Astrocyte of the cerebellum (primary cell): ENCODE measurements at regions not wholly inside any gene's neighbourhood (a gene's known extent, or its start where the extent isn't known, plus 50 kb on each side); places are given as distances from the start of the nearest gene placed in this dataset.

ENCODE experiments used
- DNase-seq: peaks from one replicate; pipeline ENCODE4 v3.0.0-alpha.2; 2011; ENCODE audit warnings: low read depth
- H3K4me3 ChIP-seq: 2 replicates; pipeline ENCODE4 v1.5.1; 2011; ENCODE audit warnings: mild to moderate bottlenecking, low read depth, low read length, moderate library complexity
- CTCF ChIP-seq: IDR thresholded peaks from 2 replicates; pipeline ENCODE4 v1.5.1; 2012; ENCODE audit warnings: low read length, low read depth, moderate library complexity, mild to moderate bottlenecking; ENCODE audit errors: missing control alignments
- in situ Hi-C: cut with HindIII; loops from 2 replicates; pipeline ENCODE4 v1.10.0; 2017; ENCODE audit warnings: low sequenced_read_pairs

GRCh38 chr6:137754366-137754765 lies 112.7 kb upstream of the TNFAIP3 start:
- DNase-seq, result no peak
- no peak for TF ChIP-seq CTCF
- no peak overlapping the region for H3K4me3 ChIP-seq
- in situ Hi-C loops, result no loop called here

GRCh38 chr6:137754866-137755265 lies 112.2 kb upstream of the TNFAIP3 start:
- H3K4me3 ChIP-seq, result no peak overlapping the region
- in situ Hi-C loops, result no loop called here

DNA sequence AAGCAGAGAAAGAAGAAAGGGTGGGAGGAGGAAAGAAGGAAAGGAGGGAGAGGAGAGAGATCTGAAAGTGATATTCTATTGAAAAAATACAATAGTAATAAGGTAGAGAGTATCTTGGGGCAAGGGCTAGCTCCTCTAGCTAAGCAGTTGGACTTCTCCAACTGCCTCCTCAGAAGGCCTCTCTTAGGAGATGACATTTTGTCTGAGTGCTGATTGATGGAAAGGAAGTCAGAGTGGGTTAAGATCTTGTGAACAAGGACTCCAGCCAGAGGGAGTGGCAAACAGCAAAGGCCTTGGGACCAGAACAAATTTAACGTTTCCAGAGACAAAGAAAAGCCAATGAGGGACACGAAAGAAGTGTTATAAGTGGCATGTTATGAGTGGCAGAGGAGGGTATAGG lies 111.8 kb upstream of the TNFAIP3 start:
- no peak for TF ChIP-seq CTCF
- no peak for DNase-seq
- no peak overlapping the region for H3K4me3 ChIP-seq
- in situ Hi-C loops, result no loop called here

More at GRCh38 chr6:137754866-137755265, 112.2 kb upstream of the TNFAIP3 start:
- no peak for DNase-seq
- no peak for TF ChIP-seq CTCF

DNA sequence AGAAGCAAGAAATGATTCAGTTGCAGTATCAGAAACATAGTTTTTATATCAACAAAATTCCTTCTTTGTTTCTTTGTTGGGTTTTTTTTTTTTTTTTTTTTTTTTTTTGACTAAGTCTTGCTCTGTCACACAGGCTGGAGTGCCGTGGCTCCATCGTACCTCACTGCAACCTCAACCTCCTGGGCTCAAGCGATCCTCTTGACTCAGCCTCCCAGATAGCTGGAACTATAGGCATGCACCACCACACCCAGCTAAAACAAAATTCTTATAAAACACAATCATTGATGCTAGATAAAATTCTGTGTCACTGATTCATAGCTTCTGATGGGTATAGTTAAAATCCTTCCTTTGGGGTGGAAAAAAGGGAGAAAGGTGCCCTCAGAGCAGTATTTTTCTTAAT lies 110.3 kb upstream of the TNFAIP3 start:
- no peak overlapping the region for H3K4me3 ChIP-seq
- in situ Hi-C loops, result no loop called here
- no peak for DNase-seq
- no peak for TF ChIP-seq CTCF

DNA sequence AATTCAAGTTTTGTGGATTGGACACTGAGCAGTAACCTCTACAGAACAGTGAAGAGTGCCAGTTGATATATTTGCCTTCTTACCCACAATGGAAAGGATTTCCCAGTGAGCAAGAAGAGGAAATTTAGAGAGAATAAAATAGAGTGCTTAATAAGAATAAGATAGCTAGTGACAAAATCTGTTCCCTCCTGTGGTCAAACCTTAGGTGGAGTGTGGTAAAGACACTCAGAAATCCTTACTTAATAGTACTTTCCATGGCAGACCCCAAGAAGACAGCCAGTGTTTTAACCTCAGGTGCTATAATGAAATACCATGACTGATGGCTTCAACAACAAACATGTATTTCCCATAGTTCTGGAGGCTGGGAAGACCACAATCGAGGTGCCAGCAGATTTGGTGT lies 108.4 kb upstream of the TNFAIP3 start:
- H3K4me3 ChIP-seq, result no peak overlapping the region
- in situ Hi-C loops, result no loop called here
- DNase-seq, result no peak
- no peak for TF ChIP-seq CTCF

DNA sequence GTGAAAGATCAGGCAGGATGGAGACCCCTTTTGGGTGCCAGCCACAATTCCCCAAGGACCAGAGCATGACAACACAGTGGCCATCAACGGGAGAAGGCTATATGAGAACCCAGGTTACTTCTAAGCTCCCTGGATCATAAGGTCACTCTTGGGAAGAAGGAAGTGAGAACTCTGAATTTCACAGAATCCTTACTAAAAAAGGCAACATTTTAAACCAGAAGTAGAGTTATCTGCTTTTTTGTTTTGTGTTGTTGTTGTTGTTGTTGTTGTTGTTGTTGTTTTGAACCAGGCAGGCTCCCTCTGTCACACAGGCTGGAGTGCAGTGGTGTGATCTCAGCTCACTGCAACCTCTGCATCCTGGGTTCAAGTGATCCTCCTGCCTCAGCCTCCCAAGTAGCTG lies 107.4 kb upstream of the TNFAIP3 start:
- H3K4me3 ChIP-seq, result no peak overlapping the region
- no peak for DNase-seq
- no peak for TF ChIP-seq CTCF
- in situ Hi-C loops, result no loop called here

DNA sequence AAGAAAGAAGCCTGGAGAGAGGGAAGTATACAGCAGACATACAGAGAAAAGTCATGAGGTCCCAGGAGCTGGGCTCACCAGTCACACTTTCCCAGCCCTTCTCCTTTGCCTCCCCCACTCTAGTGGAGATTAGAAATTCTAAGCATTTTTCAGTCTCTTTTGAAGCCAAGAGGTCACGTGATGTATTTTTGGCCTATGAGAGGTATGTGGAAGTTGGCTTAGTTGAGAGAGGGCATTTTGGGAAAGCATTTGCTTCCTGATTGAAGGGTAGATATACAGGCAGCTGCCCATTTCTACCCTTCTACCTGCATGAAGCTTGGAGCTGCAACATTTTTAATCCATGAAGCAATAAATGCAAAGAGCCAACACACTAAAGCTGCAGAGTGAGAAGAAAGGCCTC lies 106.0 kb upstream of the TNFAIP3 start:
- in situ Hi-C loops, result no loop called here
- DNase-seq, result no peak

More for the DNA sequence above, 106.0 kb upstream of the TNFAIP3 start:
- no peak for TF ChIP-seq CTCF
- no peak overlapping the region for H3K4me3 ChIP-seq
